COLO668 (cell line): ENCODE measurements at regions not wholly inside any gene's neighbourhood (a gene's known extent, or its start where the extent isn't known, plus 50 kb on each side); places are given as distances from the start of the nearest gene placed in this dataset.

Experiments used
- DNase-seq: peaks from one replicate; lab custom pipeline; 2025; ENCODE audit not compliant: unreplicated experiment; lab: John Stamatoyannopoulos, UW

- DNase-seq = no peak
These were observed 112.2 kb upstream of the NUDT12 start for GRCh38 chr5:103674739-103675138.

GRCh38 chr5:103674251-103674650, 111.7 kb upstream of the NUDT12 start:
- no peak for DNase-seq

GRCh38 chr5:103669615-103670014, 107.0 kb upstream of the NUDT12 start:
- peak; percentile 52 for DNase-seq

- no peak for DNase-seq
These were observed 105.7 kb upstream of the NUDT12 start for GRCh38 chr5:103668281-103668680.

GRCh38 chr5:103667068-103667467, 104.5 kb upstream of the NUDT12 start:
- no peak for DNase-seq

- no peak for DNase-seq
These were observed 94.7 kb upstream of the NUDT12 start for GRCh38 chr5:103657301-103657700.

- no peak for DNase-seq
These were observed 85.5 kb upstream of the NUDT12 start for GRCh38 chr5:103648086-103648485.

GRCh38 chr5:103646698-103647614, 84.4 kb upstream of the NUDT12 start:
- no peak for DNase-seq

- DNase-seq = no peak
These were observed 83.2 kb upstream of the NUDT12 start for GRCh38 chr5:103645816-103646215.

GRCh38 chr5:103638979-103639378, 76.4 kb upstream of the NUDT12 start:
- no peak for DNase-seq

GRCh38 chr5:103624675-103625074, 62.1 kb upstream of the NUDT12 start:
- DNase-seq = no peak

GRCh38 chr5:103624035-103624480, 61.5 kb upstream of the NUDT12 start:
- no peak for DNase-seq

- no peak for DNase-seq
These were observed 60.8 kb upstream of the NUDT12 start for GRCh38 chr5:103623425-103623824.

- DNase-seq = no peak
These were observed 59.0 kb upstream of the NUDT12 start for GRCh38 chr5:103621548-103621930.

GRCh38 chr5:103620851-103621547, 58.4 kb upstream of the NUDT12 start:
- no peak for DNase-seq

- DNase-seq = no peak
These were observed 55.3 kb upstream of the NUDT12 start for GRCh38 chr5:103617913-103618312.

GRCh38 chr5:103617090-103617489, 54.5 kb upstream of the NUDT12 start:
- no peak for DNase-seq

GRCh38 chr5:103612545-103612944, 50.0 kb upstream of the NUDT12 start:
- no peak for DNase-seq
